ENCODE measurements at regions not wholly inside any gene's neighbourhood (a gene's known extent, or its start where the extent isn't known, plus 50 kb on each side); places are given as distances from the start of the nearest gene placed in this dataset.

GRCh38 chr6:9612489-9612888 lies 802.4 kb downstream of the TFAP2A start:
- Histone ChIP-seq H3K79me1 (ENCODE audit: low read depth in 1 of 2, low read length in 2 of 2) (no peaks in the 10 kb centered on the region), H3K36me3 (ENCODE audit: control insufficient read depth, insufficient read depth, low read length) (no peaks in the 10 kb centered on the region), H3K9ac (ENCODE audit: low read depth, low read length) (no peak overlapping the region), H3K18ac (ENCODE audit: low read depth, low read length) (no peak overlapping the region), H3K56ac (ENCODE audit: extremely low read depth, insufficient read depth, low read length) (no peak overlapping the region), H4K91ac (ENCODE audit: insufficient read depth, low read depth, low read length) (no peak overlapping the region), H3K23ac (ENCODE audit: low read depth, low read length) (no peak overlapping the region), H2AK5ac (ENCODE audit: low read depth, low read length) (no peak overlapping the region), H4K20me1 (ENCODE audit: insufficient read depth, low read length) (no peaks in the 10 kb centered on the region), H2BK5ac (ENCODE audit: low read depth, low read length, poor library complexity, severe bottlenecking) (no peak overlapping the region), H2AFZ (replicated peaks; ENCODE audit: low read length, poor library complexity) (no peak overlapping the region), H3K14ac (replicated peaks; ENCODE audit: low read depth, low read length) (no peak overlapping the region), H2BK15ac (ENCODE audit: low read depth, low read length) (no peak overlapping the region), H2BK20ac (ENCODE audit: low read depth, low read length) (no peak overlapping the region), H3K9me3 (ENCODE audit: control insufficient read depth, insufficient read depth, low read length) (no peaks in the 10 kb centered on the region), H4K8ac (ENCODE audit: low read depth in 2 of 2, low read length in 2 of 2) (no peak overlapping the region), H3K4me3 (ENCODE audit: insufficient read depth, low read depth, low read length) (no peak overlapping the region), H3K4me1 (ENCODE audit: control insufficient read depth, insufficient read depth, low read length) (0 out of 2 replicates have a peak, but pooled peaks cover 2% of the 10 kb centered on the region), H3K27me3 (ENCODE audit: control insufficient read depth, insufficient read depth, low read length) (no peaks in the 10 kb centered on the region), H3K4me2 (ENCODE audit: low read depth, low read length) (no peak overlapping the region), H4K5ac (ENCODE audit: low read depth, low read length) (no peak overlapping the region), H2AK9ac (replicated peaks; ENCODE audit: low read depth, low read length, poor library complexity) (no peak overlapping the region), H3K27ac (ENCODE audit: insufficient read depth, low read length) (no peak overlapping the region), H3K4ac (ENCODE audit: low read depth, low read length) (no peak overlapping the region), H2BK120ac (ENCODE audit: low read depth, low read length) (no peak overlapping the region), H3K9me1 (ENCODE audit: insufficient read depth, low read length) (no peaks in the 10 kb centered on the region)
- CTCF ChIA-PET, result no interaction called here
- dilution Hi-C loops (cut with HindIII; ENCODE audit: low sequenced_read_pairs, unreplicated experiment) (no loop called here), intact Hi-C loops (cut with micrococcal nuclease) (no loop called here), in situ Hi-C loops (cut with MboI; ENCODE audit: low sequenced_read_pairs) (no loop called here)
- POLR2A ChIA-PET (ENCODE audit: unreplicated experiment), result no interaction called here
- no TSS peak for BruUV-seq (replicated peaks)
- 40% methylated on average over 1 of the region's 2 CpGs; no CpG with 5 or more reads in 1 of the 2 experiments for WGBS, 2 experiments (ENCODE audit: extremely low coverage in 2 of 2, insufficient read length in 1 of 2)
- ATAC-seq (ENCODE audit: low read depth), result peak; percentile 14; the same call in 1 of the 2 replicates
- TF ChIP-seq MXI1 (IDR thresholded peaks at IDR 0.05; ENCODE audit: borderline replicate concordance, low read depth, low read length), result no peak
- no peak for TF ChIP-seq SMC3 (IDR thresholded peaks at IDR 0.05; ENCODE audit: low read depth, low read length)
- TF ChIP-seq CHD1 (IDR thresholded peaks at IDR 0.05; ENCODE audit: low read depth, low read length), result no peak
- peak; percentile 17 for DNase-seq
